ENCODE measurements at regions not wholly inside any gene's neighbourhood (a gene's known extent, or its start where the extent isn't known, plus 50 kb on each side); places are given as distances from the start of the nearest gene placed in this dataset.
A peak's percentile ranks its signal among the peaks of the same experiment; 100 is the strongest.

GRCh38 chr10:98323221-98324164 is 55.5 kb upstream of the LOXL4 start:
- Mint-ChIP-seq H3K27ac (no peak overlapping the region), H3K27me3 (ENCODE audit: insufficient read depth) (peaks cover 1% of the 10 kb centered on the region), H3K9me3 (no peaks in the 10 kb centered on the region), H3K4me3 (no peak overlapping the region), H3K4me1 (peaks cover 7% of the 10 kb centered on the region), H3K36me3 (ENCODE audit: low read depth) (no peaks in the 10 kb centered on the region)
- TF ChIP-seq, protein P1, sequence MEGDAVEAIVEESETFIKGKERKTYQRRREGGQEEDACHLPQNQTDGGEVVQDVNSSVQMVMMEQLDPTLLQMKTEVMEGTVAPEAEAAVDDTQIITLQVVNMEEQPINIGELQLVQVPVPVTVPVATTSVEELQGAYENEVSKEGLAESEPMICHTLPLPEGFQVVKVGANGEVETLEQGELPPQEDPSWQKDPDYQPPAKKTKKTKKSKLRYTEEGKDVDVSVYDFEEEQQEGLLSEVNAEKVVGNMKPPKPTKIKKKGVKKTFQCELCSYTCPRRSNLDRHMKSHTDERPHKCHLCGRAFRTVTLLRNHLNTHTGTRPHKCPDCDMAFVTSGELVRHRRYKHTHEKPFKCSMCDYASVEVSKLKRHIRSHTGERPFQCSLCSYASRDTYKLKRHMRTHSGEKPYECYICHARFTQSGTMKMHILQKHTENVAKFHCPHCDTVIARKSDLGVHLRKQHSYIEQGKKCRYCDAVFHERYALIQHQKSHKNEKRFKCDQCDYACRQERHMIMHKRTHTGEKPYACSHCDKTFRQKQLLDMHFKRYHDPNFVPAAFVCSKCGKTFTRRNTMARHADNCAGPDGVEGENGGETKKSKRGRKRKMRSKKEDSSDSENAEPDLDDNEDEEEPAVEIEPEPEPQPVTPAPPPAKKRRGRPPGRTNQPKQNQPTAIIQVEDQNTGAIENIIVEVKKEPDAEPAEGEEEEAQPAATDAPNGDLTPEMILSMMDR (conservative IDR thresholded peaks at IDR 0.05): no peak
- H3K36me3 ChIP-seq (ENCODE audit: control insufficient read depth, insufficient read depth, low read length): no peaks in the 10 kb centered on the region
- H3K9ac ChIP-seq (ENCODE audit: extremely low read depth, low read length, poor library complexity, severe bottlenecking): no peak overlapping the region
- H3K27me3 ChIP-seq (ENCODE audit: control insufficient read depth, insufficient read depth, low read length, poor library complexity, severe bottlenecking): no peaks in the 10 kb centered on the region
- H3K27ac ChIP-seq (ENCODE audit: low read depth, low read length): no peak overlapping the region
- H3K4me1 ChIP-seq (ENCODE audit: control insufficient read depth, insufficient read depth, low read length): no peaks in the 10 kb centered on the region
- H3K4me3 ChIP-seq (ENCODE audit: low read length): no peak overlapping the region
- DNase-seq: no peak
- H3K9me3 ChIP-seq (ENCODE audit: control insufficient read depth, low read length): no peaks in the 10 kb centered on the region
- WGBS, 2 experiments (ENCODE audit: insufficient coverage in 1 of 2, insufficient read length in 1 of 2): 88 to 100% methylated on average over 1 to 4 of the region's 4 CpGs

DNA sequence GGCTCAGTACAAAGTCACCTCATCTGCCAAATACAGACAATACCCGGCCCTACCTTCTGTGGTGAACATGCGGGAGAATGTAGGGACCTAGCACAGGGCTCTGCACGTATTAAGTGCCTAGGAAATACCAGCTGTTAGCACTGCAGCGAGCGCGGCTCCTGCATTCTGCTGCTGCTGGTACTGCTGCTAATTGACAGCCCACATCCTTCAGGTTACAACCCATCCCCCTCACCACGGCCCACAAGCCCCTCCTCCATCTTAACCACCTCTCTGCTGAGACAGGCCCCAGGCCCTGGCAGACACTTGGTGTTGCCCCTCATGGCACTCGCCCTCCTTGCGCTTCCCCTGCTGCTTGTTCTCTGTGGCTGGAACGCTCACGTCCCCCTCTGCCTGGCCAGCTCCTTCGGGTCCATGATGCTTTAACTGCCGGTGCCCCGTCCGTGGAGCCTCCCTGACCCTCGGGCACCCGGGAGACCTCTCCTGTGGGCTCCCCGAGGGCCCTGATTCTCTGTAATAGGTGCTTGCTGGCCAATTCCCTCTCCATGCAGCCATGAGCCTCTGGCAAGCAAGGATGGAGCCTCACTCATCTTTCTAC is 53.3 kb upstream of the LOXL4 start:
- Mint-ChIP-seq H3K27ac (no peak overlapping the region), H3K36me3 (ENCODE audit: low read depth) (no peaks in the 10 kb centered on the region), H3K4me3 (no peak overlapping the region), H3K4me1 (peaks cover 7% of the 10 kb centered on the region), H3K27me3 (ENCODE audit: insufficient read depth) (no peaks in the 10 kb centered on the region), H3K9me3 (no peaks in the 10 kb centered on the region)
- H3K4me3 ChIP-seq (ENCODE audit: low read length): no peak overlapping the region
- no peak overlapping the region for H3K9ac ChIP-seq (ENCODE audit: extremely low read depth, low read length, poor library complexity, severe bottlenecking)
- H3K4me1 ChIP-seq (ENCODE audit: control insufficient read depth, insufficient read depth, low read length): no peaks in the 10 kb centered on the region
- TF ChIP-seq, protein P1 (conservative IDR thresholded peaks at IDR 0.05): no peak
- H3K27me3 ChIP-seq (ENCODE audit: control insufficient read depth, insufficient read depth, low read length, poor library complexity, severe bottlenecking): no peaks in the 10 kb centered on the region
- no peaks in the 10 kb centered on the region for H3K36me3 ChIP-seq (ENCODE audit: control insufficient read depth, insufficient read depth, low read length)
- WGBS, 2 experiments (ENCODE audit: insufficient coverage in 1 of 2, insufficient read length in 1 of 2): 65 to 72% methylated on average over 7 to 18 of the region's 18 CpGs
- no peaks in the 10 kb centered on the region for H3K9me3 ChIP-seq (ENCODE audit: control insufficient read depth, low read length)
- no peak overlapping the region for H3K27ac ChIP-seq (ENCODE audit: low read depth, low read length)
- DNase-seq: peak; percentile 84

DNA sequence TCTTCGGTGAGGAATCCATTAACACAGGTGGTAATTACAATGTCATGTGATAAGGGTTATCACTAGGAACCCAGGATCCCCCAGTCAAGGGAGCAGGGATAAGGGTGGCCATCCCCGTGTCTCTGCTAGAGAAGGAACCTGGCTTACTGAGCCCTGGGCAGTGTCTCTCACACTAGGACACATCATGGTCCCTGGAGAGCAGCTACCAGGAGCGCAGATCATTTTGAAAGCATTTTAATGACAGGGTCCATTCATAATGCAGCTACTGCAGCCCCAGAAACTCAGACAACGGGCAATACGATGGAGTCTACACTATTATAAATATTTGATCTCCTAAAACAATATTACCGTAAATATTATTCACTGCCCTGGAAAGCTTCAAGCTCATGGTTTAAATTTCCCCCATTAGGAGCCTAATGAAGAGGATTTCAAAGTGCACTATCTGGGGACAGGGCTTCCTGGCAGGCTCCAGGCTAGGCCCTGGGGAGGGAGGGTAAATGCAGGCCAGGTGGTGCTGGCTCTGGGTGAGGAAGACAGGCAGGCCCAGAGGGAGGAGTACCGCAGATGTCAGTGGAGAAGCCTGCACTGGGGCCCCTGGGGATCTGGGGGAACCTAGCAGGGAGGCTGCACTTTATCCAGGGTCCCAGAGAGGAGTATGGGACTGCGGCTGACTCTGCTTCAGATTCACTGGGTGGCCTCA is 52.6 kb upstream of the LOXL4 start:
- DNase-seq: no peak
- TF ChIP-seq, protein P1 (conservative IDR thresholded peaks at IDR 0.05): no peak
- Histone ChIP-seq H3K4me1 (ENCODE audit: control insufficient read depth, insufficient read depth, low read length) (no peaks in the 10 kb centered on the region), H3K4me3 (ENCODE audit: low read length) (no peak overlapping the region), H3K27me3 (ENCODE audit: control insufficient read depth, insufficient read depth, low read length, poor library complexity, severe bottlenecking) (no peaks in the 10 kb centered on the region), H3K9me3 (ENCODE audit: control insufficient read depth, low read length) (no peaks in the 10 kb centered on the region), H3K36me3 (ENCODE audit: control insufficient read depth, insufficient read depth, low read length) (no peaks in the 10 kb centered on the region), H3K9ac (ENCODE audit: extremely low read depth, low read length, poor library complexity, severe bottlenecking) (no peak overlapping the region), H3K27ac (ENCODE audit: low read depth, low read length) (no peak overlapping the region)
- H3K4me3 Mint-ChIP-seq: no peak overlapping the region
- H3K4me1 Mint-ChIP-seq: peaks cover 7% of the 10 kb centered on the region
- 90 to 91% methylated on average over 4 to 8 of the region's 8 CpGs for WGBS, 2 experiments (ENCODE audit: insufficient coverage in 1 of 2, insufficient read length in 1 of 2)
- H3K9me3 Mint-ChIP-seq: no peaks in the 10 kb centered on the region
- H3K36me3 Mint-ChIP-seq (ENCODE audit: low read depth): no peaks in the 10 kb centered on the region
- no peak overlapping the region for H3K27ac Mint-ChIP-seq
- peaks cover 2% of the 10 kb centered on the region for H3K27me3 Mint-ChIP-seq (ENCODE audit: insufficient read depth)

All from endodermal cell (in vitro differentiated cells).